ENCODE measurements at regions not wholly inside any gene's neighbourhood (a gene's known extent, or its start where the extent isn't known, plus 50 kb on each side); places are given as distances from the start of the nearest gene placed in this dataset.

GRCh38 chr10:130395248-130395936 lies 259.2 kb downstream of the GLRX3 start:
- H3K9me3 ChIP-seq (ENCODE audit: control insufficient read depth in 2 of 3, insufficient read depth in 1 of 3, low read length in 3 of 3) = peaks cover 0 to 14% (median 4%) of the 10 kb centered on the region in 3 donors
- H3K4me1 ChIP-seq (ENCODE audit: control insufficient read depth in 2 of 3, insufficient read depth in 2 of 3, low read depth in 1 of 3, low read length in 3 of 3) = no peaks in the 10 kb centered on the region
- FAIRE-seq = no peak
- intact Hi-C loops (cut with DNase I) = no loop called here
- TF ChIP-seq, protein P1, sequence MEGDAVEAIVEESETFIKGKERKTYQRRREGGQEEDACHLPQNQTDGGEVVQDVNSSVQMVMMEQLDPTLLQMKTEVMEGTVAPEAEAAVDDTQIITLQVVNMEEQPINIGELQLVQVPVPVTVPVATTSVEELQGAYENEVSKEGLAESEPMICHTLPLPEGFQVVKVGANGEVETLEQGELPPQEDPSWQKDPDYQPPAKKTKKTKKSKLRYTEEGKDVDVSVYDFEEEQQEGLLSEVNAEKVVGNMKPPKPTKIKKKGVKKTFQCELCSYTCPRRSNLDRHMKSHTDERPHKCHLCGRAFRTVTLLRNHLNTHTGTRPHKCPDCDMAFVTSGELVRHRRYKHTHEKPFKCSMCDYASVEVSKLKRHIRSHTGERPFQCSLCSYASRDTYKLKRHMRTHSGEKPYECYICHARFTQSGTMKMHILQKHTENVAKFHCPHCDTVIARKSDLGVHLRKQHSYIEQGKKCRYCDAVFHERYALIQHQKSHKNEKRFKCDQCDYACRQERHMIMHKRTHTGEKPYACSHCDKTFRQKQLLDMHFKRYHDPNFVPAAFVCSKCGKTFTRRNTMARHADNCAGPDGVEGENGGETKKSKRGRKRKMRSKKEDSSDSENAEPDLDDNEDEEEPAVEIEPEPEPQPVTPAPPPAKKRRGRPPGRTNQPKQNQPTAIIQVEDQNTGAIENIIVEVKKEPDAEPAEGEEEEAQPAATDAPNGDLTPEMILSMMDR (IDR thresholded peaks at IDR 0.05; ENCODE audit: borderline replicate concordance, extremely low read depth, insufficient read depth) = no peak
- no peak overlapping the region for H3K4me3 ChIP-seq (ENCODE audit: low read length in 3 of 3)
- no peak for DNase-seq
- H3K9ac ChIP-seq (ENCODE audit: low read length in 3 of 3) = no peak overlapping the region
- no peaks in the 10 kb centered on the region for H3K27me3 ChIP-seq (ENCODE audit: control insufficient read depth, insufficient read depth, low read length)
- no peak overlapping the region for H3K27ac ChIP-seq (ENCODE audit: low read depth in 2 of 2, low read length in 2 of 2)
- H3K36me3 ChIP-seq (ENCODE audit: control insufficient read depth in 2 of 3, insufficient read depth in 3 of 3, low read length in 3 of 3) = no peaks in the 10 kb centered on the region

DNA sequence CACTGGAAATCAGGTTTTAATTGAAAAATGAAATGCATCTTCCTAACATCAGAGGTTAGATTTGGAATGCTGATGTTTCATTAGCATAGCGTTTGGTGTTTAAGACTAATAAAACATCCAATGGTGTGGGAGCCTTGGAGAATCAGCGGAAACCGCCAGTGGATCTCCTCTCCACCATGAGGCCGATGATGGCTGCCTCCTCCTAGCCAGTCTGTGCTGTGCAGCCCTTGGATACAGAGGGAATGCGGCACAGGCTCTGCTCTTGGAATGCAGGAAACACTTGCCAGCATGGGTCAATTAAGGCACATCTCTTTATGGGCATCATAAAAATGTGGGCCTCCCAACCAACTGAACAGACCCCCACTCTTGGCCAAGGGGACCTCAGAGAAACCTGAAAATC lies 259.9 kb downstream of the GLRX3 start:
- Histone ChIP-seq H3K9ac (ENCODE audit: low read length in 3 of 3) (no peak overlapping the region), H3K27me3 (ENCODE audit: control insufficient read depth, insufficient read depth, low read length) (no peaks in the 10 kb centered on the region), H3K9me3 (ENCODE audit: control insufficient read depth in 2 of 3, insufficient read depth in 1 of 3, low read length in 3 of 3) (peaks cover 0 to 14% (median 4%) of the 10 kb centered on the region in 3 donors), H3K27ac (ENCODE audit: low read depth in 2 of 2, low read length in 2 of 2) (no peak overlapping the region), H3K36me3 (ENCODE audit: control insufficient read depth in 2 of 3, insufficient read depth in 3 of 3, low read length in 3 of 3) (no peaks in the 10 kb centered on the region), H3K4me3 (ENCODE audit: low read length in 3 of 3) (no peak overlapping the region), H3K4me1 (ENCODE audit: control insufficient read depth in 2 of 3, insufficient read depth in 2 of 3, low read depth in 1 of 3, low read length in 3 of 3) (no peaks in the 10 kb centered on the region)
- TF ChIP-seq, protein P1 (IDR thresholded peaks at IDR 0.05; ENCODE audit: borderline replicate concordance, extremely low read depth, insufficient read depth) = no peak
- intact Hi-C loops (cut with DNase I) = no loop called here
- DNase-seq (no peak), FAIRE-seq (no peak)

GRCh38 chr10:130398090-130398994 lies 262.2 kb downstream of the GLRX3 start:
- H3K9ac ChIP-seq (ENCODE audit: low read length in 3 of 3) = no peak overlapping the region
- DNase-seq = no peak
- H3K27ac ChIP-seq (ENCODE audit: low read depth in 2 of 2, low read length in 2 of 2) = no peak overlapping the region
- TF ChIP-seq, protein P1 (IDR thresholded peaks at IDR 0.05; ENCODE audit: borderline replicate concordance, extremely low read depth, insufficient read depth) = no peak
- no peaks in the 10 kb centered on the region for H3K36me3 ChIP-seq (ENCODE audit: control insufficient read depth in 2 of 3, insufficient read depth in 3 of 3, low read length in 3 of 3)
- intact Hi-C loops (cut with DNase I) = no loop called here
- peaks cover 0 to 11% (median 4%) of the 10 kb centered on the region in 3 donors for H3K9me3 ChIP-seq (ENCODE audit: control insufficient read depth in 2 of 3, insufficient read depth in 1 of 3, low read length in 3 of 3)
- H3K27me3 ChIP-seq (ENCODE audit: control insufficient read depth, insufficient read depth, low read length) = no peaks in the 10 kb centered on the region
- H3K4me1 ChIP-seq (ENCODE audit: control insufficient read depth in 2 of 3, insufficient read depth in 2 of 3, low read depth in 1 of 3, low read length in 3 of 3) = no peaks in the 10 kb centered on the region
- FAIRE-seq = no peak
- H3K4me3 ChIP-seq (ENCODE audit: low read length in 3 of 3) = no peak overlapping the region
